Left colon (tissue), 2 donors: ENCODE measurements at regions not wholly inside any gene's neighbourhood (a gene's known extent, or its start where the extent isn't known, plus 50 kb on each side); places are given as distances from the start of the nearest gene placed in this dataset.

Experiments
- ATAC-seq: fragments of 200-7000 bp; cut with Tn5 transposase; one replicate; pipeline ENCODE4 v1.9.1; 2020; ENCODE audit warnings: mild to moderate bottlenecking, moderate library complexity
- DNase-seq, 2 donors: peaks; one replicate each; pipeline ENCODE4 v3.0.0-alpha.2; 2020
- intact Hi-C, 2 donors: fragments of 100-400 bp; cut with DNase I in 1 of 2; cut with micrococcal nuclease in 1 of 2; formaldehyde crosslinking; loops; one replicate each; pipeline versions ENCODE4 v1.11.2 to v1.14.0; 2022; cut with DNase I, micrococcal nuclease
- donor health status: DM: no; HTN: no; CAD: no.
- donor health status: DM: yes; HTN: yes; CAD: no.

DNA sequence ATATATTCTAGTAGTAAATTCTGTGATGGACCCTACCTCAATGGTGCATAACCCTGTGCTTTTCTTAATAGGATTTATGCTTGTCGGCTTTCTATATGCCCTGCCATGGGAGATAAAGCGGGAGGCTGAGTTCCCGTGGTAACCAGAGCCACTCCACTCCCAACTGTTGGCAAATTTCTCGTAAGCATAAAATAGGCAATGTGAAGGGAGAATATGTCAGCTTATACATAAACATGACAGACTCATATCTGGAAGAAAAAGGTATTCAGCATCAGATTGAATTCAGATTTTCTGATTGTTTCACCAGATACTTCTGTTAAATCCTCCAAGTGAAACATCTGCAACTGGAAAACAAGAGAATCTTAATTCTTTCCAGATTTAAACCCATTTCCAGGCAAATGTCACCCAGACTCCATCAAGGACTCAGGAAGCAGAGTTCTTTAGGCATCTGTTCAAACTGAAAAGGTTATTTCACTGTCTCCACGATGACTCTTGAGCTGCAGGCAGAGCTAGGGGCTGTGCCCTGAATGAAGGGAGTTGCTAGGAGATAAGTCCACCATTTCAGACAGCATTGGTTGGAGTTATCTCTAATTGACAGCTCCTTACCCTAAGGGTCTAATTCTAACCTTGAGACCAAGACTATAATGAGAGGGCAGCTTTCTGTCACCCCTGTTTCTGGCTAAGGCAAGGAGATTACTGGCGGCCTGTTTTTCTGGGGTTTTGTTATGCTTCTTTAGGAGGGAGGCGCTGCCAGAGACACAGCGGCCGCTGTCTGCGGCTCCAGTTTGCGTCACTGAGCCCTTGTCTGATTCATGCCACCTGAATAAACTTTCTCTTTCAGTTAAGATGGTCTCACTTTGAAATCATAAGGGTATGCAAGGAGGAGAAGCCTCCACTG, 381.3 kb downstream of the SOX11 start:
- intact Hi-C loops, result no loop called here
- ATAC-seq, result no peak
- no peak for DNase-seq

DNA sequence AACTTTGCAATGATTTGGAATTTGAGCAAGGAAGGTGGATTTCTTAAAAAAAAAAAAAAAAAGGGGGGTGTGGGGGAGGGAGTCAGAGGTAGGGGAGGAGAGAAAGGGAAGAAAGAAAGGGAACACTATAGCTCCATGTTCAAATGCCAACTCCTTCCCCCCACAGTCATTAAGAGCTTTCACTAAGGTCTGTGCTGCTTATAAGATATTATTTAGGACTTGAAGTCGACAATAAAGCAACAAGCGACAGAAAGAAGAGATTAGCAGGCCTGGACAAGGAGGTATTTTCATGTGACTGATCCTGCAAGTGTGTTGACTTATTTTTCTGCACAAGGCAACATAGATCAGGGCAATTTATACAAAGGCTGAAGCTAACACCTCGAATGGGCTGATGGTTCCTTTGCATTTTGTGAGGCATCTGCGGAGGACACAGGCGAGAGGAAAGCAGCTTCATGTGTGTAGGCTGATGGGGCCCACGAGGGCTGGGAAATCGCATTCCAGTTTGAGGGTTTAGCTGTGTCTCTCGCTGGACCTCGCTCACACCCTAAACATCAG, 382.0 kb downstream of the SOX11 start:
- DNase-seq, result no peak
- intact Hi-C loops, result no loop called here

DNA sequence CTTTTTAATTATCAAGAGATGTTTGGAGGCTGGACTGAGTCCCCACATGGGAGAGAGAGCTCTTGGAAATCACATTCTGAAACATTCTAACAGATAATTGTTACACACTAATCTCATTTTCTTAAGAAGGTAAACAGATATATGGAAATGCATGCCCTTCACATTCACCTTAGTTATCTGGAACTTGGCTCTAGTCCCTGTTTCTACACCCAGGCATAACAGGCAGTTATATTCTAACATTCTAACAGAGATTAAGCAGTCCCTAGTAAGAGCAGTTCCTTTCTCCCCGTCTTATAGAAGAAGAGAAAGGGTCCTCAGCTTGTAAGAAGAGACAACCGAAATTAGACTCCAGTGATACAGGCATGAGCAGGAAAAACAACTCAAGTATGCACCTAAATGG, 385.4 kb downstream of the SOX11 start:
- intact Hi-C loops, result no loop called here
- ATAC-seq, result no peak
- no peak for DNase-seq

More for the DNA sequence above, 382.0 kb downstream of the SOX11 start:
- no peak for ATAC-seq

DNA sequence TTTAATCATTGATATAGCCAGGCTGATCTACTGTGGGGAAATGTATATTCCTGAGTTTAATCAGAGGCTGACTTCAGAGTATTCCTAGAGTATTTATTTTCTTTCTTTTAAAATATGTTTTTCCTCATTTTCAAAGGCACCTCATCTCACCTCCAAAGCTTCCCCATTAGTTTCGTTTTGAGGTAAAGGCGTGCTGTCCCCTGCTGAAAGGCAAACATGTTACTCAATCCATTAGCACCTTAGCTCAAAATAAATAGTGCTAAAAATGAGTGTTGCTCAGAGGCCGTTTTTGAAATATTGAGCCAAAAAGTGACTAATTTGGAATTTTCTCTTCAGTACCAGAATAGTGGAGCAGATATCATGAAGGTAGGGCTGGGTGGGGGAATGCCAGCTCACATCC, 386.2 kb downstream of the SOX11 start:
- ATAC-seq (no peak), DNase-seq (no peak)
- intact Hi-C loops, result no loop called here

DNA sequence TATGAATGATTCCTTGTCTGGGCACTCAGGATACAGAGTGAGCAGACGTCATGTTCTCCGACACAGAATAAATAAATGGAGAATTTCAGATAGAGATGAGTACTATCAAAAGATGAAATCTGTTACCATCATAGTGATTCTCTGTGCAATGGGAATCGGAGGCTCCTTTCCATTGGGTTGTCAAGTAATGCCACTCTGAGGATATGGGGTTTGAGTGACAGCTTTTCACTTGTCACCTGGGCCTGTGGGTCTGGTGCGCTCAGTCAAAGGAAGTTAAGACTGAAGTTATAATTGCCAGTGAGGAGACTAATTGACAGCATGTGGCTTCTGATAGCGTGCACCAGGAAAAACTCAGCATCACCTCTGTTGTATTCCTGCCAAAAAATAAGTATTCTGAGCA, 387.2 kb downstream of the SOX11 start:
- no peak for ATAC-seq
- DNase-seq, result no peak
- intact Hi-C loops, result no loop called here

DNA sequence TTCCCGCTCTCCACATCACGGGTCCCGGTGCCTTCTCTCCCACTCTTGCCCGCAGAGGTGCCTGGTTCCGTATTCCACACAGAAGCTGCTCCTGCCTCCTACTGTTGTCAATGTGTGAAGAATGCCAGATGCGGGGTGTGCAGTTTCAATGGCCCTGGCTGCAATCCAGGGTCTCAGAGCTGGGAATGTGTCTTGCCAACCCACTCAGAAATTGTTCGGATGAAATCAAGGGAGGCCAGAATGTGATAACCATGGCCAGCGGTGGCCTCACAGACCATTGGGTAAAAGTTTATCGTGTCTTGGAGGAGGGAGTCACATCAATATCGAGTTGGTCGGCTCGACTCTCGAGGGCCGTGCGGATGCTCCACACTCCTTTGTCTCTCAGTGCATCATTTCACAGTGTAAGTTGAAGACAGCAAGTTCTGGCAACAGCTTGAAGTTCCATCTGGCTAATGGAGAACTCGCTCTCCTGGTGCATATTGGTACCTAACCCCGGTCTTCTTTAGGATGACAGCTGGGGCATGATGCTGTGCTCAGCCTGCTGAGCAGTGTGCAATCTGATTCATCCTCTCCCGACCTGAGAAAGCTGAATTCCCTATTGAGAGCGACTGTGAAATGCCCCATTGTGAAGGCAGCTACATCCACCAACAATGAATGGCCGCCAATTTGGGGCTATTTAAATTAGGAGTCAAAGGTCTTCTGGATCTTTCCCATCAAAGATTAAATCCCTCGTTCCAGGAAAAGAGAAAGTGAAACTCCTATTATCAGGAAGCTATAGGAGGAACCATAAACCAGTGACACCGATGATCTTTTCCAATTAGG, 389.0 kb downstream of the SOX11 start:
- intact Hi-C loops, result no loop called here
- DNase-seq (no peak), ATAC-seq (peak; percentile 70)

DNA sequence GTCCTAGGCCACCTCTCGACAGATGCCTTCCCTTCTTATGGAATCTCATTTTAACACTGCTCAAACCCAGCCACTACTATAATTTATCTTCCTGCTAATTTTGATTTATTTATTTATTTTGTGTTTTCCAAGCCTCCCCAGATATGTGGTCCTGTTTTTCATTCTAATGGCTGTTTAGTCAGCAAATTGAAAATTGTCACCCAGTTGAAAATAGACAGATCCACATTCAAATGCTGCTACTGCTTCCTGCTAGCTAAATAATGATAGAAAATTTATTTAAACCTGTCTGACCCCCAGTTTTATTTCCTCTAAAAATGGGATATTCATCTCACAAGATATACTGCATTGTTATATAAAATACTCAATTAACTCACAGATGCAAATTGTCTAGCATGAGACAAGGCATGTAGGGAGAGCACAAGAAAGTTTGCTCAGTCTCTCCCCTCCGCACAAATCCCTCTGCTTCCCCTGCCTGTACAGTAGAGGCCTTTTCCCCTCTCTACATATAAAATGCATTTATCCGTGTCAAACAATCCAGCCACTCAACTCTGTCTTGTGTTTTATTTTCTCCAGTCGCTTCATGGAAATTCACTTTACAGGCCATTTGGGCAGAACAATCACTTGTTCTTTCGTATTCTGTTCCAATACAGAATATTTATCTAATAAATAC, 389.9 kb downstream of the SOX11 start:
- intact Hi-C loops, result no loop called here
- ATAC-seq, result no peak
- DNase-seq, result no peak

DNA sequence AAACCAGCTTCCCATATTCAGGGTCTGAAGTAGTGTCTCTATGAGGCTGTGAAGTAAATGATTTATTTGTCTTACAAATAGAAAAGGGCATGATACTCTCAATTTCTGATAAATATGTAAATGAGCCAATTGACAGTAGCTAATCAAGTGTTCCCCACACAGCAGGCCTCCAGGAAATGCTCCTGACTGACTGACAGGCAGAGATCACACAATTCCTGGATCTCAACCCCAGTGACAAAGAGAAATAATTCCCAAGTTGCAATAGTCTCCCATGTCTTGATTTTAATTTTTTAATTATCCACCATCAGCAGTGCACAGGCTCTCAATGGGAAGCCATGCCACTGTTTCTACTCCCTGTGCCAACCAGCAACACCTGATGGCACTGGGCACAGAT, 390.4 kb downstream of the SOX11 start:
- no peak for ATAC-seq
- DNase-seq, result no peak
- intact Hi-C loops, result no loop called here

DNA sequence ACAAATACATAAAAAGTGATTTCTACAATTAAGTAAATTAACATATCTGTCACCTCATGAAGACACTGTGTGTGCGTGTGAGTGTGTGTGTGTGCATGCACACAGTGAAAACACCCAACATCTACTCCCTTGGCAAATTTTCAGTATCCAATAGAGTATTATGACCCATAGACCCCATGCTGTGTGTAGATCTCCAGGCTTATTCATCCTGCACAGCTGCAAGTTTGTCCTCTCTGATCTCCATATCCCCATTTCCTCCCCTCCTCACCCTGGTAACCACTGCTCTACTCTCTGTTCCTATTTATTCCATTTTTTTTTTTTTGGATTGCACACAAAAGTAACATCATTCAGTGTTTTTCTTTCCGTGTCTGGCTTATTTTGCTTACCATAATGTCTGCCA, 391.0 kb downstream of the SOX11 start:
- no peak for ATAC-seq
- intact Hi-C loops, result no loop called here
- no peak for DNase-seq

DNA sequence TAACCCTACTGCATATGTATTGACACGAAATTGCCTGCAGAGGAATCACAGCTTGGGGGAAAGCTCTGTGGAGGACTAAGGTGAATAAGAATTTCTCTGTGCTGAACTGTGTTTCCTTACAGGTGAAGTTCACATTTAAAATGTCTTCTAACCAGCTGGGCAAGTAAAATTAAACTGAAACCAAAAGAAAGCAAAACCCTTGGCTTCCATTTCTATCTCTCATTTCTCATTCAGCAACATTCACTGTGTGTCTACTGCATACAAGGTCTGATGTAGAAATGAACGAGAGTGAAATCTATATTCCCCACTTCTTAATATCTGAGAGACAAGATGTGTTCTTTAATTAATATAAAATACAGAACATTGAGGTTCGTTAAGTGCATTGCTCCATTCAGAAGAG, 397.3 kb downstream of the SOX11 start:
- DNase-seq, result no peak
- intact Hi-C loops, result no loop called here
- no peak for ATAC-seq

DNA sequence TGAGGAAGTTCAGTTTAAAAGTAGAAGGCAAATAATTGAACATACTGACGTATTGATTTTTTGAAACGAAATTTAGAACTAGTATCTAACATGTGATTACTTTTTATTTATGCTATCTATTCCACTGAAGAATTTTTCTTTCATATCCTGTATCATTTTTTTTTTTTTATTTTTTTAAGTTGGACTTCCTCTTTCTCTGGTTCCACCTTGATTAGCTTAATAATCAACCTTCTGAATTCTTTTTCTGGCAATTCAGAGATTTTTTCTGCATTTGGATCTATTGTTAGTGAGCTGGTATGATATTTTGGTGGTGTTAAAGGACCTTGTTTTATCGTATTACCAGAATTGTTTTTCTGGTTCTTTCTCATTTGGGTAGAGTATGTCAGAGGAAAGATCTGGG, 411.2 kb downstream of the SOX11 start:
- intact Hi-C loops, result no loop called here
- DNase-seq, result no peak
- no peak for ATAC-seq

DNA sequence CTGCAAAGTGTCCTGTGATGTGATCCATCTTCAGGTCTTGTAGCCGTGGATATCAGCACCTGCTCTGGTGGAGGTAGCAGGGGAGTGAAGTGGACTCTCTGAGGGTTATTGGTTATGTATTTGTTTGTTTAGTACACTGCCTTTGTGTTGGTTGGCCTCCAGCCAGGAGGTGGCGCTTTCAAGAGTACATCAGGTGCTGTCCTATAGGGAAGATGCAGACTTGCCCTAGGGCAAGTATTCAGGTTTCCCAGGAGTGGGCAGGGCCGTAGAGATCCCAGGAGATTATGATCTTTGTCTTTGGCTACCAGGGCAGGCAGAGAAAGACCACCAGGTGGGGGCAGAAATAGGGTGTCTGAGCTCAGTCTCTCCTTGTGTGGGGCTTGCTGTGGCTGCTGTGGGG, 411.8 kb downstream of the SOX11 start:
- ATAC-seq, result peak; percentile 24
- DNase-seq, result peak in 1 of 2 donors; percentile 19
- intact Hi-C loops, result no loop called here

DNA sequence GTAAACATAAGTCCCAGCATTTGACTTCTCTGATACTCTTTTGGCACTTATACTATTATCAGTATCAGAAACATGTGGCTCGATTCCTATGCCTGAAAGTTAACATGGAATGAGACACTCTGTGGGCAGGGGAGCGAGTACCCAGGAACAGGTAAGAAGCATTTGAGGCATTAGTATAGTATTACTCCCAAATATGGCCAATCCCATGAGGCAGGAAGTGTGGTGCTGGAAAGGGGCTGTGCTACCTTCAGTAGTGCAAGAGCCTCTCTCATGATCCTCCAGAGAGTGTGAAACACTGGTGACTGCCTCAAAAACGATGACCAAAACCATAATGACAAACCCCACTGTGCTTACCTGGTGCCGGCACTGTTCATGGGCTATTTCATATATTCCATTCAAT, 415.1 kb downstream of the SOX11 start:
- DNase-seq (no peak), ATAC-seq (no peak)
- intact Hi-C loops, result no loop called here

DNA sequence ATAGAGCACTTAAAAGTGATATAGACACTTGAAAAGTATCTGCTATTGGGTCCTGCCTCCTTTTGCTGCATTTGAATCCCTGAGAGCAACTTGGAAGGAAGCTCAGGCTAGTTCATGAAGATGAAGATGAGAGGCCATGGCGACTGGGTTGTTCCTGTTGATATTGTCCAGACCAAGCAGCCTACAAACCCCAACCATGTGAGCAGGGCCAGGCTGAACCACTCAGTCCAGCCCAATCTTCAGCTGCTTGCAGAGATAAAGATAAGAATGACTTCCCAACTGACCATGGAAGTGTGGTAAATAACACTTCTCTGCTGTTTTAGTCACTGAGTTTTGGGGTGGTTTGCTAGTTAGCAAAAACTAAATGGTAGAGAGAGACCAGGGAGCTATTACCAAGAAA, 417.6 kb downstream of the SOX11 start:
- DNase-seq (no peak), ATAC-seq (no peak)
- intact Hi-C loops, result no loop called here

DNA sequence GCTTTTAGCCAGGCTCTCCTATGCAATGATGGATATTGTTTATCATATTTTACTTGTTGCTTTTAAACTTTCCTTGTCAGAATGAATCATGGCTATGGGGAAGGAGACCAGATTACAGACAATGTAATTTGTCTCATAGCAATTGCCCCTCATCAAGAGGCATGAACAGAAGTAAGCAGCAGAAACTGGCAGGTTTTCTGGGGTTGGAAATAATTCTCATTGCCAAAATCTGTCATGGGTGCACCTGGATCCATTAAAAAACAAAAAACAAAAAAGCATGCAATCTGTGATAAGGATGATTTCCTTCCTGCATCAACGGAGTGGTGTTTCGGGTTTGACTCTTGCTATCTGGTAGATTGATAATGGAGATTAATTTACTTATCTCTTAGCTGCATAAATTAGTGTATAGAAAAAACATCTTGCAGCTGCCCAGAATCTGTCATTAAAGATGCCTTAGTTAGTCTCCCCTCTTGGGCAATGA, 419.6 kb downstream of the SOX11 start:
- DNase-seq, result no peak
- no peak for ATAC-seq
- intact Hi-C loops, result no loop called here

DNA sequence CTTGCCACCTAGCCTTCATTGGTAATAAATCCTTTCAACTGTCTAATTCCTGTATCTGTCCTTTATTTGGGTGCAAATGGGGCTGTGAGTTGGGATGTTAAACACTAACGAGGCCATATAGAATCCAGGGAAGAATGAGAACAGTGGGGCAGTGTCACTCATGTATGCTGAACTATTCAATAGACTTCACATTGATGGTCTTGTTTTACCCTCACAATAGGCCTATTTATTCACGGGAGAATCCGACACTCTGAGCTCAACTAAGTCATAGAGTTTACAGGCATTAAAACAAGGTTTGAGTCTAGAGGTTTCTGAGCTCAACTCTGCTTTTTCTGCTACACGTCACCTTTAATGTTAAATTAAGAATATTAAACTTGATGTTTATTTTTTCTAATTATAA, 421.6 kb downstream of the SOX11 start:
- intact Hi-C loops, result no loop called here
- DNase-seq, result no peak
- ATAC-seq, result no peak

DNA sequence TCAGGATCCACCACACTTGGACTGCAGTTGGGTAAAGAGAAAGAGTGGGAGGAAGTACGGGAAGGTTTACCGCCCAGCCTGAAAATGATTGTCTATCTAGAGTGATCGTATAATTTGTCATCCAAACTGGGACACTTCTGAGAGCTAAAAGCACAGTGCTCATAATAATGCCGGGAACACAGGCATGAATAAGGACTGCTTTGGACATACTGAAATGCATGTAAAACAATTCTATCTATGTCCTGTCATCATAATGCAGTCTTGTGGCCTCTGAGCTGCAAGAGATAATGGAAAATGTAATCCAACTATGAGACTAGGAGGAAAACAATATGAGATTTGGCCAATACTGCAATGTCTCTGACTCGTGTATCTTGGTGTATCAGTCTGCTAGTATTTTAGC, 435.5 kb downstream of the SOX11 start:
- intact Hi-C loops, result no loop called here
- DNase-seq, result no peak
- ATAC-seq, result no peak

DNA sequence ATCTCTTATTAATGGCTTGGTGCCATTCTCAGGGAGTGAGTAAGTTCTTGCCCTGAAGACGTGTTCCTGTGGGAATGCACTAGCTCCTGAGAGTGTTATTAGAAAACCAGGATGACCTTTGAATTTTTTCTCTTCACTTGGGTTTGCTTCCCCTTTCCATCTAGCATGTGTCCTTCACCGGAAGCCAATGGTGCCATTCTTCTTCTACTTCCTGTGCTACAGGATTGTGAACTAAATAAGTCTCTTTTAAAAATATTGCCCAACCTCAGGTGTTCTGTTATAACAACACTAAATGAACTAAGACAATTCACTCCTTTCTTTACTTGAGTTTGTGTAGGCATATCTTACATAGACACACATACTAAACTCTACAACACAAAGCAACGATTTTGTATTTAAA, 447.0 kb downstream of the SOX11 start:
- DNase-seq (no peak), ATAC-seq (no peak)
- intact Hi-C loops, result no loop called here

DNA sequence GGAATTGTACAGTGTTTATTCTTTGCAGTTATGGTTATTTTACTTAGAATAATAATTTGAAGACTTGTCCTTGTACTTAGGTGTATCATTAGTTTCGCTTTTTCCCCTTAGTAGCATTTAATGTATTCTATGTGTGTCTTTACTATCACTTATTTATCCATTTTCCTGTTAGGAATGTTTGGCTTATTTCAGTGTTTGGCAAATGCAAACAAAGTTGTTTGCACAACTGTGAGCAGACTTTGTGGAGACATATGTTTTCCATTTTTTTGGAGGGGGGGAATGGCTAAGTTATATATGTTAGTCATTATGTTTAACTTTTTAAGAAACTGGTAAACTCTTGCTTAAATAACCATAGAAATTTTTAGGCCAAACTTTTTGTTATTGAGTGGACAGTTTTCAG, 447.7 kb downstream of the SOX11 start:
- DNase-seq (no peak), ATAC-seq (no peak)
- intact Hi-C loops, result no loop called here
